SIG-M5 treated with dmso at 0.1 percent for 504 hours (cell line): ENCODE measurements at regions not wholly inside any gene's neighbourhood (a gene's known extent, or its start where the extent isn't known, plus 50 kb on each side); places are given as distances from the start of the nearest gene placed in this dataset.
A peak's percentile ranks its signal among the peaks of the same experiment; 100 is the strongest.

Experiments used
- DNase-seq: peaks from one replicate; lab custom pipeline; 2025; ENCODE audit not compliant: unreplicated experiment; lab: John Stamatoyannopoulos, UW

GRCh38 chr20:40769677-40770285 lies 80.7 kb upstream of the MAFB start:
- DNase-seq: peak; percentile 64

- no peak for DNase-seq
These were observed 81.7 kb upstream of the MAFB start for GRCh38 chr20:40770564-40771307.

DNA sequence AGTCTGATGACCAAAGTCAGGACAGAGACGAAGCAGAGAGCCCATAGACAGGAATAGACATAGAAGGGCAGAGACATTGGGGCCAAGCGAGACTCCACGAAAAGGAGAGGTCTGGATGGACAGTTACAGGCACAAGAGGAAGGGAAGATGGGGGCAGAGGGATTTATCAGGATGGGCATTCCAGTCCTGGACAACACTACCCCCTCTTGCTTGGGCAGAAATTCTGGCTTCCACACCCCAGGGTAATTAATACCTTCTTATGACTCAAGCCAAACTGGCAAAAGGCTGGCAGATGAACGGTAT lies 82.2 kb upstream of the MAFB start:
- no peak for DNase-seq

DNA sequence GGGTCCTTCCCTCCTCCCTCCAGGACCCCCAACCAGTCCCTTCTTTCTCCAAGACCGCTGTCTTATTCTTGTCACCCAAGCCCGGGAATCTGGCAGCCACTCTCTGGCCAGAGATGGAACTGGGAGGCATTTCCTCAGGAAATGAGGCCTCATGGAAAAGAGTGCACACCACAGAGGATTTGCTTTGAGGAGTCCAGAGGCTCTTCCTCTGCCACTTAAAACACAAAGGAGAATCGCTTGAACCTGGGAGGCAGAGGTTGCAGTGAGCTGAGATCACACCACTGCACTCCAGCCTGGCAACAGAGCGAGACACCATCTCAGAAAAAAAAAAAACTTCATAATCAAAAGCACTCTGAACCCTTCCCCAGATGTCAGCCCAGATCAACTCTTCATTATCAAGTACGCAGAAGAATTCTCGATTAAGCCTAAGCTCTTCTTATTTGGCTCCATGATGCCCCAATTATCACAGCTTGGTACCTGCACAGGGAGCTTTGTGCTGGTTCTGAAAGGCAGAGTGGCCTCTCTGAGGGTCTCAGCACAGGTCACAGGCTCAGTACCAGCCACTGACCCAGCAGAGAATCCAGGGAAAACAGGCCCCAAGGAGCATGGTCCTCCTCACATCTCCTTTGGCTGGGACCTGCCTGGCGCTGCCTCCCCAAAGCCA lies 82.9 kb upstream of the MAFB start:
- DNase-seq: no peak

GRCh38 chr20:40773376-40773775 lies 84.3 kb upstream of the MAFB start:
- DNase-seq: no peak

DNA sequence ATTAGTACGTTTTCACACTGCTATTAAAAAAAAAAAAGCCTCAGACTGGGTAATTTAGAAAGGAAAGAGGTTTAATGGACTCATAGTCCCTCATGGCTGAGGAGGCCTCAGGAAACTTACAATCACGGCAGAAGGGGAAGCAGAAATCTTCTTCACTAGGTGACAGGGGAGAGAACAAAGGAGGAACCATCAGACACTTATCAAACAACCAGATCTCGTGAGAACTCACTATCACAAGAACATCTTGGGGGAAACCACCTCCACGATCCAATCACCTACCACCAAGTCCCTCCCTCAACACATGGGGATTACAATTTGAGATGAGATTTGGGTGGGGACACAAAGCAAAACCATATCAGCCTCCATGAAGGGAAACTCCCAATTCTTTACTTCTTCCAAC lies 85.2 kb upstream of the MAFB start:
- DNase-seq: no peak

DNA sequence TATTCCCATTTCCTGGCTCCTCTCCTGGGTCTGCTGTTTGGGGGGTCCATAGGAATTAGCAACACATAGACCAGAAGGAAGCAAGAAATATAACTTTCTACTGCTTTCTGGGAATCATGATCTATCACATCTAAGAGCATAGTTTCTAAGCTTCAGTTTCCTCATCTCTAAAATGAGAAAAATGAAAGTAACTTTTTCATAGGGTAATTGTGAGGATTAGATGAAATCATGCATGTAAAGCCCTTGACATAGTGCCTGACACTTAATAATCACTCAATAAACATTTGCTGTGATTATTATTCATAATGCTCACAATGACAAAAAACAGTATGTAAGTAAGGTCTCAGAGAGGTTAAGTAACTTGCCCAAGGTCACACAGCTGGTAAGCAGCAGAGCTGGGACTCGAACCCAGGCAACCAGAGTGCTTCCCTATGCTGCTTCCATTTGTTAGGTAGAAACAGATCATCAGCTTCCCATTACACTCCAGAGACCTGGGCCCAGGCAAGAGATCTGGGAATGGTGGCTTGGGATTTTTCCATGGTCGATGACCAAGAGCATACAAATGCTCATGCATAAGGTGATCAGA lies 86.6 kb upstream of the MAFB start:
- no peak for DNase-seq

DNA sequence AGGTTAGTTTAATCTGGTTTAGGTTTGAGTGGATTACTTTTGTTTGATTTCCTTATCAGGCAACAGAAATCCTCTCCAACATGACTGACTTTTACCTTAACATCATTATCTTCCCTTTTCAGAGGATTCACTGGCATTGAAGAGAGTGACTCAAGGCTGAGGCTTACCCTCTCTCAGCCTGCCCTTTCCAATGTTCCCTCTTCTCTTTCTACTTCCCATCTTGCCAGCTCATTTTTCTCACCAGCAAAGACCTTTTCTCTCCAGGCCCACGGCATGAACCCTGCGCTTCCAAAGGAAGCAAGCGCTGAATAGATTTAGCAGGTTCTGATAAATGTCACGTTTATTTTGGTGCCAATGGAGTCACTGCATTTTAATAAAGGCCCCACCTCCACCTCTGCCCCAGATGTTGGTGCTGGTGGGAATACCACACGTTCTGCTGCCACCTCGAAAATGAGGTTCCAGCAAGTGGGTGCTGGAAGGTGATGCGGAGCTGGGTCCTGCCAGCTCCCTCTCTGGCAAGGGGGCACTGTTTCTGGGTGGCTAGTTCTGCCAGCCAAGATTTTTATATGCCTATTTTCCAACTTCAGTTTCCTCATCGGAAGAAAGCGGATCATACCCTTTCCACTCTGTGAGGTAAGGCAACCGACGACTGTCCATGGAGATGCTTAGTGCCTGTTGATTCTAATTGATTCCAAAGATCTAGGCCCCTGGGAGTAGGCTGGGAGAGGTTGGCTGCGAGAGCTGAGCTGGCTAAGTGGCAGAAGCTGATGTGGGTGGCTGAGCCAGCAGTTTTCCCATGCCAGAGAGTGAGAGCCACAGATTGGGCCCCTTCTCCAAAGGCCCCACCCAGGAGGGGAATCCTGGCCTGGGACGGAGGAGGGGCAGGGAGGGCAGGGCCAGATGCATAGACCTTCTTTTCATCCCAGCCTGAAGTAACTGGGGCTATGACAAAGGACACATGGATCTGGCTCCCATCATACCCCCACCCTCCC lies 87.7 kb upstream of the MAFB start:
- no peak for DNase-seq

DNA sequence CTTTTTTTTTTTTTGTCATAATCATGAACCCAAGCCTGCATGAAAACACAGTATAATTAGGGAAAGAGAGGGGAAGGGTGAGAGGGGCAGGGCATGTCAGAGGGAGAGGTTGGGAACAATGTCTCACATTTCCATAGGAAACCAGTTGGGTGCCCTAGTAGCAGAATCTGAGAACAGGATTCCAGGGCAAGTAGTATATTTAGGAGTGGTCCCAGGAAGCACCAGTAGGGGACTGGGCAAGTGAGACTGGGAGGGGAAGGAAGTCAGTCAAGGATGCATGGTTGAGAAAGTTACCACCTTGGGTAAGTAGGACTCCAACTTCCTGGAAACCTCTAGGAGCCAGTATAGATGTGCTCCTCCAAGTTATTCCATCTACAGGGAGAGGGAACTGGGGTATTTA lies 88.6 kb upstream of the MAFB start:
- no peak for DNase-seq

GRCh38 chr20:40778894-40779496 lies 90.0 kb upstream of the MAFB start:
- DNase-seq: peak; percentile 71

DNA sequence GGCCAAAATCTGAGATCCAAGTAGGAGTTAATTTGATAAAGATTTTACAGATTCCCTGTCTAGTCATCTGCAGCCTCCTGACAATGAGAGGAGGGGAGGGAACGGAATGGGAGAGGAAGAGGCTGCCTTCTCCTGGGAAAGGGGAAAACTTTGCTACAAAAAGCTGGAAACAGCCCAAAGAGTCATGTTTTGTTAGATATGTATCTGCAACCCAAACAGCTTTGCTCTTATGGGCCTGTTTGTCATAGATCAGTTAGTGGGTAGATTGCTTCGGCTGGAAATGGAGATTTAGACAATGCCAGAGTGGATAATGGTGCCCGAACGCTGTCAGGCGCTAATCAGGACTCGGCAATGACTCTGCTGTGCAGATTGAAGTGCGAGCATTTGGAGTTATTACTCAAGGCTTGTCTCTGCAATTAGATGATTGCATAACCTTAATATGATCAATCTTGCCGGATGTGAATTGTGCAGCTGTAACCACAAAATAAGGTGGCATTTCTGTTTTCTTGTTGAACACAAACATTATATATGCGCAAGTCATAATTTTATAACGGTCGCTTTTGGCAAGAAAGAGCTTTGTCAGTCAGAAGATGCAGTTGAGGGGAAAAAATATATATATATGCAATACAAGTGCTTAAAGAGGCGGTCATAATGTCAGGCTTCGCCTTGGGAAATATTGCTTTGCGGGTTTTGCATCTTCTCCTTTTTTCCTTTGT lies 92.4 kb upstream of the MAFB start:
- peak; percentile 77 for DNase-seq

DNA sequence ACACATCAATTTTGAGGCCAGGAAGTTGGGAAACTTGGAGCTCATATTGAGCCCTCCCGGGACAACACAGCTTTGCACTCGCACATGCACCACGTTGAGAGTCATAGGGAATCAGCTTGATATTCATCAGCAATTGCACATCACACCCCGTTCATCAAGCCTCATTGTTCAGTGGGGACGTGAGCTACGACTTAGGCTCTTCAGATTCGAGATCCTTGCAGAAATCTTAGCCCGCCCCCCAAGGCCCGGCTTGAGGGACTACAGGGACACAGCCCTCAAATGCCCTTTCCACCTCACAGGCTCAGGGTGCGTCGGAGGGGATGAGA lies 93.0 kb upstream of the MAFB start:
- peak; percentile 80 for DNase-seq

DNA sequence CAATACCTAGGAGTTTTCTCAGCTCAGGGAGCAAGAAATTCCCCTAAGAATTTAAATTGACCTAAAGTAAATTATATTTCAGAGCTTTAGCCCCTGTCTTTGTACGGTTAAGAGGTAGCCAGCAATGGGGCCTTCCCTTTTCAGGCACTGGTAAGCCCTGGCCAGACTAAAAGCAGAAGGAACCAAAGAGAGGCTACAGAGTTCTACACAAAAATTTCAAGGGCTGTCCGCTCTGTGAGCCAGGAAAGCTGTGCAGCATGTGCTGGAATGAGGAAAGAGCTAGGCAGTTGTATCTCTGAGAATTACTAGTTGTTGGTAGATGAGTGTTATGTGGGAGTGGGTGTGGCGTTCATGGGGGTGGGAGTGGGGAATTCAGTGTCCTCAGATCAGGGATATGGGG lies 96.3 kb upstream of the MAFB start:
- no peak for DNase-seq

GRCh38 chr20:40786336-40786735 lies 97.3 kb upstream of the MAFB start:
- no peak for DNase-seq

GRCh38 chr20:40787941-40788340 lies 98.9 kb upstream of the MAFB start:
- no peak for DNase-seq

DNA sequence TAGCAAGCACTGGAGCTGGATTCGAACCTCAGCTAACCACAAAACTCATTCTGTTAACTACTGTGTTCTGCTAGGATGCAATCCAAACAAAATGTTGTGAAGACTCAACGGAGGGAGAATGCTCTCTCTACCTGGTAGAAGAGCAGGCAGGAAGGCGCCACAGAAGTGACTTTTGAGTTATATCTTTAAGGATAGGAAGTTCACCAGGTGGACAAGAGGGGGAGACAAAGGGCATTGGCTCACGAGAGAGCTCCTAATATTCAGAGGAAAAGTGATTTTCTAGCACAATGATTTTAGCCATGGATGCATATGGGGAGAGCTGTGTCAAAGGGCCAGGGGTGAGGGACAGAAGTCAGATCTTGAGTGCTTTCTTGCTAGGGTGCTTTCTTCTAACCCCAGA lies 108.4 kb upstream of the MAFB start:
- no peak for DNase-seq

DNA sequence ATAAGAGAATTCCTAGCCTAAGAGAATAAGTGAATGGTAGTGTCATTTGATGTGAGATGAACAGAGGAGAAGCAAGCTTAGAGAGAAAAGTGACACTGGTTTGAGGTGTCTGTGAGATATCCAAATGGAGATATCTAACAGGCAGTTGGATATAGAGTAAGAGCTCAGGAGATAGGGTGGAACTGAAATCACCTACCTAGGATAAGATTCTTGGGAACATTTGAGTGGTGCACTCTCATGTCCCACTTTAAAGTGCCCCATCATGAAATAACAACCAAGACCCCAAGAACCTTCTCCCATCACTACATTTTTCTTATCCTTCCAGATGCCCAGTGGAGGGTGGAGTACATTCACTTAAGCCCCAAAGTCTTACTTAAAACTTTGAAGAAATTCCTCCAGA lies 109.0 kb upstream of the MAFB start:
- DNase-seq: no peak

DNA sequence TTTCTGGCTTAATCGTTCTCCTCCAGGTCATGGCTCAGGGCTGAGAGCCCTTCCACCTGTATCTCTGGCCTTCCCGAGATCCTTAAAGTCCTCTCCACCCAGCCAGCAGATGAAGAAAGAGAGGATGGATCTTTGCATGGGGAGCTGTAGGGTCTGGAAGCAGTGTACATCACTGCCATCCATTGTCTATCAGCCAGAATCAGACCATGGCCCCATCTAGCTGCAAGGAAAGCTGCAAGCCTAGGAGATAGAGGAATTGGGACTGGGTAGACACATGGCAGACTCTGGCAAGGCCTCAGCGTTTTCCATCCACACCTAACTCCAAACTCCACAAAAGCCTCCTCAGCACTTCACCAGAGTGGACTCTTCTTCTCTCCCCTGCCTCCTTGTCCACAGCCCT lies 113.8 kb upstream of the MAFB start:
- no peak for DNase-seq

GRCh38 chr20:40803381-40803780 lies 114.3 kb upstream of the MAFB start:
- no peak for DNase-seq

DNA sequence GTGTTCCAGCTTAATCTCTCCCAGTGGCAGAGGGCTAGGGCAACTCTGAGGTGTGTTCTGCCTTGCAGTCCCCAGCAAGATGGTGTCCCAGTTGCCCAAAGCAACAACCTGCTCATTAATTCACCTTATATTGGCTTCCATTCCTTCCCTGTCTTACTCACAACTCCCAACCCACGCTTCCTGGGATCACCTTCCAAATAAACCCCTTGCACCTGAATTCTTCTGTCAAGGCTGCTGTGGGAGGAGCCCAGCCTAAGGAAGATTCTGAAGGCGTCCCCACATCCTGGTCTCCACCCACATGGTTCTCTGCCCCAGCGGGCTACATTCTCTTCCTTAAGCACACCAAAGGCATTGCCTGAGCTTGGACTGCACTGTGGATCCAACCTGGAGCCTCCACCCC lies 116.6 kb upstream of the MAFB start:
- no peak for DNase-seq
